Activated naive CD8-positive, alpha-beta T cell treated with anti-CD3 and anti-CD28 coated beads, Interleukin-2, amount 50 U/mL, for 16 hours (primary cell): ENCODE measurements at regions not wholly inside any gene's neighbourhood (a gene's known extent, or its start where the extent isn't known, plus 50 kb on each side); places are given as distances from the start of the nearest gene placed in this dataset.

Experiments used
- DNase-seq: peaks from one replicate; pipeline ENCODE4 v3.0.0-alpha.2; 2020; ENCODE audit warnings: low read depth, low spot score

DNA sequence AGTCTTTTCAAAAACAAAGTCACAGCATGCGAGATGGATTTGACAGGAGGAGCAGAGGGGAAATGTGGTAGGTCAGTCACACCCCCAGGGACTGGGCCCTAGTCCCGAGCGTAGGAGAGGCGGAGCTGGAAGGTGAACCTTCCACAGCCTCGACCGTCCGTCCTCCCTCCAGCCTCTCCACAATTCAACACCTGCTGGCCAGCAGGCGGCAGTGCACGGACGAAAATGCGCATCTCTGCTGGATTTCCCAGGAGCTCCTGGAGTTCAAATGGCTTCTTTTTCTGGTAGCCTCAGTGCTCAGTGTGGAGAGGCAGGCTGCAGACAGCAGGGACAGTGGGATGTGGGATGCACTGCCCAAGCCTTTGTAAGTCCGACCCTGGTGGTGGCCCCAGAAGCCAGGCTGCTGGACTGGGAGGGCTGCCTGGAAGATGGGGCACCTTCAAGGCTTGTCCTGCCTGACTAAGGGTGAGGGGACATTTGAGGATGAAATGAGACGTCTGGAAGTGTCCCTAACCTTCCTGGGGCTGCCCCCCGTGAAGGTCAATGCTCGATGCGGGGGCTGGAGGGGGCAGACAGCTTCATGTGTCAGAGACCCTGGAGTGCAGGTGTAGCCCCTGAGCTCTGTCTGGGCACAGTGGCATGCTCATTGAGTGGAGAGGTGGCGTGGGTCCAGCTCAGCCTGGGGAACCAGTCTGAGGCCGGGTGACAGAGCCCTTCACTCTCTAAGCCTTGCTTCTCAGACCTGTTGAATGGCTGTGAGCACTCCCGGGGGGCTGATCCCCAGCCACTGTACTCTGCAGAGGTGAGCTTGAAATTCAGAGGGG lies 189.5 kb downstream of the TFCP2L1 start:
- no peak for DNase-seq

DNA sequence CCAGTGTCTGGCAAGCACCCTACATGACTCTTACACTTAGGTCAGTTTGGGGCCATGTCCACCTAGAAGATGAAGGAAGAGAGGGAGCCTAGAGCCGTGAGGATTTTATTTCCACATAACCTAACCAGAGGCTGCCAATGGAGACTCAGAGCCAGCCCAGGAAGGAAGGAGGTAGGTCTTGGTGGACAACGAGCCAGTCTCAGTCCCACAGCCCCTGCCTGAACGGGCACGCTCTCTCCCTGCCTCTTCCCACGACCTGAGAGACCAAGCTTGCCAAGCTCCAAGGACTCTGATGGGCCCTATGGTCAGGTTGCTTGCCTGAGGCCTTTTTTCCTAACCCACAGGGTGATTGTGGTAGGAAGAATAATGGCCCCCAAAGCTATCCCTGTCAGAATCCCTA lies 188.4 kb downstream of the TFCP2L1 start:
- no peak for DNase-seq

GRCh38 chr2:121098556-121098955 lies 186.4 kb downstream of the TFCP2L1 start:
- no peak for DNase-seq

DNA sequence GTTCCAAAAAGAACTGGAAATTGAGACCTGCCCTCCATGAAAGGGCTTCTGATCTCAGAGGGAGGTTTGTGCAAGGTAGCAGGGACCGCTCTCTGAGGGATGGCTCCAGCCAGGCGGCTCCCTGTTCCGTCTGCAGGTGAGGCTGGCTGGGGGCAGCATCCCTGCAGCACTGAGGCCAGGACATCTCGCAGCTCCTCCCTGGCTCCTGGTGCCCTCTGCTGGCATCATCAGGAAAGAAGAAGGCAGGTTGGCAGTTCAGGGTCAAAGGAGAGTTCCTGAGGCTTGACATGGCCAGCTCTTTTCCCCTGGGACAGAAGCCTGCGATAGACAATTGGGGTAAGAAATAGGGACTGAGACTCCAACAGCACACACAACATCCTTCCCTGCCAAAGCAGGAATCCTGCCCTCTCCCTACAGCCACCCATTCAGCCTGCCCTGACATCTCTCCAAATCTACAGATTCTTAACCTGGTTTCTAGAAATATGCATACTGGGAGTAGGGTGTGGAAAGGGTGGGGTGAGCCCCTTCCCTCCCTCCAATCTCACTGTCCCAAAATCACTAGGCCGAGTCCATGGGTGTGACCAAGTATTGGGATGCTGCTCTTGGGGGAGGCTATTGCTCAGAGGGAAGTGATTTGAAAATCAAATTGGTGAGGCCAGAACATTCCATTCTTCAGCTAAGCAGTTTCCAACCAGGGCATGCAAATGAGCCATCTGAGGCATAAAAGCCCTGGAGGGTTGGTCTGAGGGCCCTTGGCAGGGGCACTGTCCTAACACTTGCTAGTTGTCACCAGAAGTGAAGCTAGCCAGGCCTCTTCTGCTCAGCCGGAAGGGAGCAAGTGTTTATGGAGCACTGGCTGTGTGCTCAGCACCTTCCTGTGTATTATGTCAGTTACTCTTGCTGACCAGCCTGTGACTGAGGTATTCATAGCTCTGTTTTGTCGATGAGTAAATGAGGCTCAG lies 185.4 kb downstream of the TFCP2L1 start:
- DNase-seq = no peak

DNA sequence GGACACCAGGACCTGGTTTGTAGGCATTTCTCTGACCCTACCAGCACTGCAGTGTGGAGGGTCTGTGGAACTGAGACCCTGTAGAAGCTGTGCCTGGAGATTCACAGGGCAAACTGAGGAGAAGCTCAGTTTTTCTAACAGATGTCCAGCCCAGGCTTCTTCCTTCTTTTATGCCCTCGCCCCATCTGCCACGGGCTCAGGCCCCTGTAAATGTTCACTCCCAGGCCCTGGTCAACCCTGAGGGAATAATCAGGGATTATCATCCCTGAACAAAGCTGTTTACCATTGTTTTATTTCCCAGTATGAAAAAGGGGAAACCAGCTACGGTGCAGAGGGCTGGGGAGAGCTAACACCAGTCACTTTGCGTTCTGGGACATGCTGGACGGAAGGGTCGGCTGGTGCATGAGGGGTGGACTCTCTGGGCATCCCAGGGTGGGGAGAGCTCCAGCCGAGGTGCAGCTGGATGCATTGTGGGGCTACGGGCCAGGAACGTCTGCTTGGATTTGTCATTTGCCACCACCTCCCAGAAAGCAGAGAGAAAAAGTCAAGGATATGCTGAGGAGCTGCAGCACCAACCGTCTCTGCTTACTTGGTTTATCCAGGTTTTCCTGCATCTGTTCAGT lies 183.8 kb downstream of the TFCP2L1 start:
- no peak for DNase-seq

DNA sequence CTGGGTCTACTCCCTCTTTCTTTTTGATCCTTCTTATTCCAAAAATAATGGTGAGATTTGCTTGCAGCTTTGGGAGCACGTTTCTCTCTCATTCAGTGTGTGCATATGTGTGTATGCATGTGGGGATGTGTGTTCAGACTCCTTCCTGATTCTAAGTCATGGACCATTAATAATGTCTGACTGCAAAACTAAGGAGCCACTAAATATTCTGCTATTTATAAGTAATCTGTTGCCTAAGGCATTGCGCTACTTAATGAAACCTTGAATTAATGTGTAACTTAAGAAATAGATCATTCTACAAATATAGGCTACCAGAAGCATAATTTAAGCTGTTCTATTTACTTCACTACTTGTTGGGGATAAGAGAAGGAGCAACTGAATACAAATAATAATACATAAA lies 182.1 kb downstream of the TFCP2L1 start:
- no peak for DNase-seq

DNA sequence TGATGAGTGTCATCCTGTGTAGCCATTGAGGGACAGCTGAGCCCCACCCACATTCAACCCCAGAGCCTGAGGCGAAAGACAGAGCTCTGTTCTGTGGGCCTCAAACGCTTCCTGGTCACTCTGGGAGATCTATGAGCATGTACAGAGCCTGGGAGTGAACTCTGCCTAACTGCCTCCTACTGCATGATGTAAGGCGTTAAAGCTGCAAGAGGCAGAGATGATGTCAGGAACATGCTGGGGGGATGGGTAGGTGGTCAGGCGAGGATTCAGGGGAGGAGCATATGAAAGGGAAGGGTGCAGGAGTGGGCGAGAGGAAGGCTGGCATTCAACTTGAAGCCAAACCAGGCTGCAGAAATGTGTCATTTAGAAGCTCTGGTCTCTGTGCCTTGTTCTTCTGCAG lies 181.0 kb downstream of the TFCP2L1 start:
- no peak for DNase-seq

DNA sequence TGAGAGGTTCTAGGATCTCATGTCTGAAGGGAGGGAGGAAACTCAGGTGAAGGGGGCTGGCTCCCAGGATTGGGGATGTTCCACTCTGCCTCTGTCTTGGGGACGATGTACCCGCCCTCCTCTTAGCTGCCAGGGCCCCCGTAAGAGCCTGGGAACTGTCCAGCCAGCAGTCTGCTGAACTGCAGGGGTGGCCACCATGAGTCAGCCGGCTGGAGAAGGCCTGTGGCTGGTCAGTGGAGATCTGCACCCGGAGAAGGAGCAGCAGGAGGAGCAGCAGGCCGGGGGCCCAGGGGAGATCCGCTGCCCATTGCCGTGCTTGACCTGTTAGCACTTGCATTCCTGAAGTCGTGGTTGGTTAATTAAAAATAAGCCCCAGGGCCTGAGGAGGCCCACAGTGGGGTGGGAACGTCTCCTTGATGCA lies 180.3 kb downstream of the TFCP2L1 start:
- DNase-seq = no peak

GRCh38 chr2:121110924-121111323 lies 174.1 kb downstream of the TFCP2L1 start:
- no peak for DNase-seq

- DNase-seq = no peak
Measured at GRCh38 chr2:121118951-121119350, 166.1 kb downstream of the TFCP2L1 start.

DNA sequence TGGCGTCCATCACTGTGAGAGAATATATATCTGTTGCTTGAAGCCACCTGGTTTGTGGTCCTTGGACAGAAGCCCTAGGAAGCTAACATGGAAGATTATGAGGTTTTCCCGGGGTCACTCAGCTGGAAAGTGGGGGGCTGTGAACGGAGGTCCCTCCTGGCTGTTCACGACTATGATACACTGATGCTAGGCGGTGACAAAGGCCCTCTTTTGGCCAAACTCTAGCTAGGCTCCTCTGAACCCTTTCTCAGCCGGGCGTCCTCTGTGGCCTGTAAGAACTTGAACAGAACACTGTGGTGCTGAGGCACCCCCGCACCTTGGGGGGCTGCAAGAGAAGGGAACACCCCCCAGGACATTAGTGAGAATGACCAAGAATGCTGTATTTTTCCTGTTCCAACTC lies 164.6 kb downstream of the TFCP2L1 start:
- no peak for DNase-seq

DNA sequence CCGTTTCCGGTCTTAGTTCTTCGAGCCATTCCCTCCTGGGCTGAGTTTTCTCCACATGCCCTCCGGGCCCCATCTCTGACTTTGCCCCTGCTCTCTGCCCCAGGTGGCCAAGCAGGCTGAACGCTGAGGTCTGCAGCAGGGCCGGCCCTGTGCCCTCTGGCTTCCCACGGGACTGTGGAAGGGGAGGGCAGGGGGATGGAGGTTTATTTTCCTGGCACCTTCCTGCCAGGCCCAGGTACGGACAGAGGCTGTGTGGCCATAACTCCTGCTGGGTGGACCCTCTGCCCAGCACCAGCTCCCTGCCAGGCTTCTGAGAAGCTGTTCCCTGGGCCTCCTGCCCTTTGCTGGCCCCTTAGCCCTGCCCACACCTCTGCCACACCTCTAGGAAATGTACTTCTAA lies 164.0 kb downstream of the TFCP2L1 start:
- no peak for DNase-seq

GRCh38 chr2:121121661-121122060 lies 163.3 kb downstream of the TFCP2L1 start:
- no peak for DNase-seq

DNA sequence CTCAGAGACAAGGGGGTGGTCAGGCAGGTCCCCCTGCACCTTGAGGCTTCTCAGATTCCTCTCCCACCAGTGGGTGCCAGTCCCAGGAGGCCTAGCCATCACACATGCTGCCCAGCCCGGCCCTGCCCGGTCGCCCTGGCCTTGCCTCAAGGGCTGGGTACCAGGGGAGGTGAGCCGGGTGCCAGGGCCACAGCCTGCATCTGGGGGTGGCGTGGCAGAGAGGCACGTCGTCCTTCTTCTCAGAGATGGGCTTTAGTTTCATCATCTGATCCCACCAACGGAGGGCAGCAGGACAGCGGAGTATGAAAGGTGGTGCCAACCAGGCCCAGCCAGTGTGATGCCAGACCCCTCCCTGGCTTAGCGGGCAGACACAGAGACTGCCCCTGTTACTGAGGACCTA lies 161.7 kb downstream of the TFCP2L1 start:
- DNase-seq = no peak

DNA sequence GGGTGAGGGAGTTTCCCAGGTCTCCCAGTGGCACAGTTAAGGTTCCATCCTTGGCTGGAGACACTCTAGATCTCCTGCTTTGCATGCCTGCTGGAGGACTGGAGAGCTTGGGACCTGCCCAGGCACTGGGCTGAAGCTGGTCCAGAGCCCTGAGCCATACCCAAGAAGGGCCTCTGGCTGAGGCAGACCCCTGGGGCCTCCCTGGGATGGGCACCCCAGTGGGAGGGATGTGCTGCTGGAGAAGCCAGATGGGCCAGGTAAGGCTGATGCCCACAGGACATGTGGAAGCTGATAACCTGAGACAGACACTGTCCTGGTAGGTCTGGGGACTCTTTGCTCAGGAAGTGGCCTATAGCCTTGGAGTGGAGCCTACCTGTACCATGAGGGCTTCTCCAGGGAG lies 160.7 kb downstream of the TFCP2L1 start:
- no peak for DNase-seq

DNA sequence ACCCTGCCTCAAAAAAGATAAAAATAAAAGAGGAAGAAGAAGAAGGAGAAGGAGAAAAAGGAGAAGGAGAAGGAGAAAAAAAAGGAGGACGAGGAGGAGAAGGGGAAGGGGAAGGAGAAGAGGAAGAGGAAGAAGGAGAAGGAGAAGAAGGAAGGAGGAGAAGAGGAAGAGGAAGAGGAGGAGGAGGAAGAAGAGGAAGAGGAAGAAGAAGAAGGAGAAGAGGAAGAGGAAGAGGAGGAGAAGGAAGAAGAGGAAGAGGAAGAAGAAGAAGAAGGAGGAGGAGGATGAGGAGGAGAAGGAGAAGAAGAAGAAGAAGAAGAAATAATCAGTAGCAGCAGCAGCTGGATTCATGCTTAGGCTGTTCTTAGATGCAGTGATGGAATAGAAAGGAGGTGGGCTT lies 159.7 kb downstream of the TFCP2L1 start:
- no peak for DNase-seq

GRCh38 chr2:121128741-121129659 lies 156.0 kb downstream of the TFCP2L1 start:
- no peak for DNase-seq

DNA sequence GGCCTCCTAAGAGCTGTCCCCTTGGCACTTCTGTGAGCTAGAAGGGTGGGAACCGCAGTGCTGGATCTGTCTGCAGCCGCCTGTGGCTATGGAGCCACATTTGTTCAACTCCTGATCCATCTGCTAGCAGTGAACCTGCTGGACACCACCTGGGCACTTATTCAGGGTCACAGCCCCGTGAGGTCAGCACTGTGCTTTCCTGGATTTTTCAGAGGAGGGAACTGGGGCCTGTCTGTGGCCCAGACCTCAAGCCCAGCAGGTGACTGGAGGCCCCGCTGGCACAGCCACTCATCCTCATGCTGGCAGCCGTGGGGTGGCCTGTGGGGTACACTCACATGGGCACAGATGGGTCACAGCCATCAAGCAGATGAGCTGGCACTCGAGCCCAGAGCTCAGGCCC lies 155.3 kb downstream of the TFCP2L1 start:
- no peak for DNase-seq

DNA sequence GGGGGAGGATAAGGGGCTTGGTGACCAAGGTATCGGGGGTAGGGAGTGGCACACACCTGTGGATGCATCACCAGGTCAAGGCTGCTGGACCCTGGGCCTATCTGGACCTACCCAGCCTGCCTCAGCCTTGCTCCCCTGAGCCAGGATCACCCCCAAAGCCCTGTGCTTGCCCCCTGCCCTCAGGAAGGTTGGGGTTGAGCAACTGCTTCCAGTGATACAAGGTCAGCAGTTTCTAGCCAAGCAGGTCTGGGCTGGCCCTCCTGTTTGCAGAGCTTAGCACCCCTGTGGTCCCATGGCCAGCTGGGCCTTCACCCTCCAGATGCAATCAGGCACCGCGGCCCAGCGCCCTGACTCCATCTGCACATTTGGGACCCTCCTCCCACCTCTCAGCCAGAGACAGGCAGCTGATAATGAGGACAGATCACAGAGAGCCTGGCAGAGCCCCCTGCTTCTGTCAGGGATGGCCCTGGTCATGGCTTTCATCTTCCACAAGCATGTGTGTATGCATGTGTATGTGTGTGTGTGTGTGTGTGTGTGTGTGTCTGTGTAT lies 154.6 kb downstream of the TFCP2L1 start:
- no peak for DNase-seq

- no peak for DNase-seq
Measured at GRCh38 chr2:121131375-121131774, 153.6 kb downstream of the TFCP2L1 start.
